GM23248 (cell line): ENCODE measurements at regions not wholly inside any gene's neighbourhood (a gene's known extent, or its start where the extent isn't known, plus 50 kb on each side); places are given as distances from the start of the nearest gene placed in this dataset.

Experiments
- DNase-seq: peaks from one replicate; pipeline ENCODE4 v3.0.0-alpha.2; 2015
- H2AFZ ChIP-seq: fragments of 200-600 bp; sonication (generic); 2 replicates; pipeline ENCODE4 v1.6.1; 2016; ENCODE audit warnings: antibody characterized with exemption
- H3F3A ChIP-seq: fragments of 200-600 bp; sonication (generic); 2 replicates; pipeline ENCODE4 v1.6.1; 2016; ENCODE audit warnings: mild to moderate bottlenecking, antibody characterized with exemption, mixed run types; ENCODE audit not compliant: insufficient read depth
- H3K27ac ChIP-seq: fragments of 200-600 bp; sonication (generic); 2 replicates; pipeline ENCODE4 v1.5.1; 2016; ENCODE audit warnings: mild to moderate bottlenecking
- H3K27me3 ChIP-seq: fragments of 200-600 bp; sonication (generic); replicated peaks from 2 replicates; pipeline ENCODE4 v1.6.1; 2016; ENCODE audit warnings: mild to moderate bottlenecking; ENCODE audit not compliant: insufficient read depth
- H3K36me3 ChIP-seq: fragments of 200-600 bp; sonication (generic); 2 replicates; pipeline ENCODE4 v1.6.1; 2016; ENCODE audit warnings: low read depth, mild to moderate bottlenecking
- H3K4me1 ChIP-seq: fragments of 200-600 bp; sonication (generic); 2 replicates; pipeline ENCODE4 v1.6.1; 2016; ENCODE audit warnings: mild to moderate bottlenecking; ENCODE audit not compliant: insufficient read depth
- H3K4me2 ChIP-seq: fragments of 200-600 bp; sonication (generic); one replicate; pipeline ENCODE4 v1.6.1; 2016; ENCODE audit warnings: mild to moderate bottlenecking; ENCODE audit not compliant: unreplicated experiment
- H3K4me3 ChIP-seq: fragments of 200-600 bp; sonication (generic); 2 replicates; pipeline ENCODE4 v1.5.1; 2016; ENCODE audit warnings: mild to moderate bottlenecking
- H3K79me2 ChIP-seq: fragments of 200-600 bp; sonication (generic); 2 replicates; pipeline ENCODE4 v1.6.1; 2016; ENCODE audit warnings: mild to moderate bottlenecking; ENCODE audit not compliant: insufficient read depth
- H3K9ac ChIP-seq: fragments of 200-600 bp; sonication (generic); 2 replicates; pipeline ENCODE4 v1.6.1; 2016; ENCODE audit warnings: mild to moderate bottlenecking
- H3K9me2 ChIP-seq: fragments of 200-600 bp; sonication (generic); 2 replicates; pipeline ENCODE4 v1.6.1; 2016; ENCODE audit warnings: mixed run types, mild to moderate bottlenecking, moderate library complexity; ENCODE audit not compliant: insufficient read depth
- H3K9me3 ChIP-seq: fragments of 200-600 bp; sonication (generic); one replicate; pipeline ENCODE4 v1.6.1; 2017; ENCODE audit warnings: low read depth
- H4K20me1 ChIP-seq: fragments of 200-600 bp; sonication (generic); 2 replicates; pipeline ENCODE4 v1.6.0; 2016; ENCODE audit not compliant: insufficient read depth
- EZH2 ChIP-seq: fragments of 200-600 bp; sonication (generic); IDR thresholded peaks from 2 replicates; pipeline ENCODE4 v1.6.1; 2018; ENCODE audit warnings: antibody characterized with exemption, mild to moderate bottlenecking; ENCODE audit not compliant: insufficient read depth, poor library complexity, severe bottlenecking
- EZH2phosphoT487 ChIP-seq: fragments of 200-600 bp; sonication (generic); IDR thresholded peaks from 2 replicates; pipeline ENCODE4 v1.6.1; 2018; ENCODE audit warnings: antibody characterized with exemption, moderate library complexity, mild to moderate bottlenecking, low read depth; ENCODE audit not compliant: insufficient read depth
- WGBS, 2 experiments: methylation state at CpG; one replicate each; pipeline ENCODE4 v1.1.6; 2015 to 2017; ENCODE audit warnings: low lambda C conversion rate in 2 of 2, low coverage in 1 of 2; ENCODE audit errors: missing lambda C conversion rate in 2 of 2; 5-methylcytosine and 5-hydroxymethylcytosine counted together
- in situ Hi-C: fragments of 300-500 bp; cut with MboI; formaldehyde crosslinking; loops from 2 replicates; pipeline ENCODE4 v1.15.0; 2020

DNA sequence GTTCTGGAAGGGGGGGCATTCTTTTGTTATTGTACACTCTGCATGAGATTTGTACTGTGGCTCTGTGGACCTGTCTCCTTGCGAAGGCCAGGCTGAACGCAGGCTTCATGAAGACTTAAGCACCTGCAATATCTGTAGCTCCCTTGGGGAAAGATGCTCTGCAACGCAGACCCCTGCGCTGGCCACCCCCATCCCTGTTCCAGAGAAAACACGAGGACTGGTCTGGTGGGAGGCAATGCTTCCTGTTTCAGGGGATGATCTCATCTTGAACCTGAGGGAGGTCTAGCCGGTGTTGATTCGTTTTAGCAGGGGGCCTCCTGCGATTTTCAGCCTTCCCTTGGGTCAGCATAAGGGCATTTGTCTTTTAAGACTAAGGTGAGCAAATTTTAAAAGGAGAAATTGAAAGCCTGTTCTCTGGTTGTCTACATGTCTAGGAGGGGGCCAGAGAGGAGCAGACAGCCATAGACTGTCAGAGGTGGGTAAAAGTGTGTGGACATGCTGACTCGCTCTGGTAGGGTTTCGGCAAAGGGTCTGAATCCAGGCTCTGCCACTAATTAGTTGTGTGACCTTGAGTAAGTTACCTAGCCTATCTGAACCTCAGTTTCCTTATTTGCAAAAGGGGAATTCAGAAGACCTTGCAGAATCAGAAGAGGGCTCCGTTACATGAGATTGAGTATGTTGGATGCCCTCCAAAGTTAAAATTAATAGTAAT, 80.9 kb upstream of the RASGRF1 start:
- no peaks in the 10 kb centered on the region for H3K79me2 ChIP-seq
- peaks cover 17% of the 10 kb centered on the region; the same call in 1 of the 2 replicates for H3K27me3 ChIP-seq
- no peak overlapping the region for H2AFZ ChIP-seq
- H3K4me2 ChIP-seq = no peak overlapping the region
- no peaks in the 10 kb centered on the region for H3F3A ChIP-seq
- no peak overlapping the region for H3K9ac ChIP-seq
- H3K36me3 ChIP-seq = no peaks in the 10 kb centered on the region
- TF ChIP-seq EZH2phosphoT487 (no peak), EZH2 (no peak)
- H3K9me2 ChIP-seq = no peaks in the 10 kb centered on the region
- DNase-seq = no peak
- H3K4me3 ChIP-seq = no peak overlapping the region
- H4K20me1 ChIP-seq = no peaks in the 10 kb centered on the region
- peaks cover 18% of the 10 kb centered on the region; the same call in 1 of the 2 replicates for H3K4me1 ChIP-seq
- H3K27ac ChIP-seq = no peak overlapping the region
- WGBS, 2 experiments = 69 to 70% methylated on average over 11 of the region's 11 CpGs
- H3K9me3 ChIP-seq = no peaks in the 10 kb centered on the region
- in situ Hi-C loops = no loop called here

GRCh38 chr15:79170256-79170664, 79.7 kb upstream of the RASGRF1 start:
- Histone ChIP-seq H3K4me3 (no peak overlapping the region), H3K9me3 (no peaks in the 10 kb centered on the region), H3K79me2 (no peaks in the 10 kb centered on the region), H3K9ac (peak overlapping the region; percentile 29; the same call in 1 of the 2 replicates), H3K36me3 (no peaks in the 10 kb centered on the region), H3K4me2 (peak overlapping the region; percentile 24), H2AFZ (no peak overlapping the region), H4K20me1 (no peaks in the 10 kb centered on the region), H3K27me3 (peaks cover 17% of the 10 kb centered on the region; the same call in 1 of the 2 replicates), H3F3A (no peaks in the 10 kb centered on the region), H3K27ac (0 out of 2 replicates have a peak overlapping the region, but pooled peaks have one; percentile 16), H3K4me1 (peaks cover 18% of the 10 kb centered on the region; the same call in 1 of the 2 replicates), H3K9me2 (no peaks in the 10 kb centered on the region)
- 13 to 16% methylated on average over 6 of the region's 6 CpGs for WGBS, 2 experiments
- DNase-seq = peak; percentile 74
- in situ Hi-C loops = no loop called here
- TF ChIP-seq EZH2phosphoT487 (no peak), EZH2 (no peak)

DNA sequence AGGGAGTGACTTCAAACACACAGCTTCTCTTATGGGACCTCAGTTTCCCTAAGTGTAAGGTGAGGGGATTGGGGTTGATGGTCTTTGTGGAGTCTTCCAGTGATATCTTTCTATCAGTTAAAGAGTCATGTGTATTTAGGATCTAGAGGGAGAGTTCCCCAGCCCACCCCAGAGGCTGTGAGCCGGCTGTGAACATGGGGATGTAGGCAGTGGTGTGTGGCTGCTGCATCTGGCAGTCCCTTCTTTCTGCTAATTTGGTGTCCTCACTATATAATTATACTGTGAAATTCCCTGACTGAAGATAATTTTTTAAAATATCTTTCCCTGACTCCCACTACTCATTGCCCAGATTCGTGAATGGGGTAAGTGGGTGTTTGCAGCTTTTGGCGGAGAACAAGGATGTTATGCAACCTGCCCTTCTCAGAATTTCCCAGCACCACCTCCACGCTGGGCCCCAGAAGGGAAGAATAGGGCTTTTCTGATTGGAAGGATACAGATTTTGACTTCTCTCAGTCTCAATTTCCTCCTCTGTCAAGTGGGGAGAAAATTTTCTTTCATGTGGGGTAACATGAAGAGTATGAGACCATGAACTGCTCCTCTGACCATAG, 79.0 kb upstream of the RASGRF1 start:
- in situ Hi-C loops = no loop called here
- peak overlapping the region; percentile 24 for H3K4me2 ChIP-seq
- H3K9ac ChIP-seq = peak overlapping the region; percentile 29; the same call in 1 of the 2 replicates

DNA sequence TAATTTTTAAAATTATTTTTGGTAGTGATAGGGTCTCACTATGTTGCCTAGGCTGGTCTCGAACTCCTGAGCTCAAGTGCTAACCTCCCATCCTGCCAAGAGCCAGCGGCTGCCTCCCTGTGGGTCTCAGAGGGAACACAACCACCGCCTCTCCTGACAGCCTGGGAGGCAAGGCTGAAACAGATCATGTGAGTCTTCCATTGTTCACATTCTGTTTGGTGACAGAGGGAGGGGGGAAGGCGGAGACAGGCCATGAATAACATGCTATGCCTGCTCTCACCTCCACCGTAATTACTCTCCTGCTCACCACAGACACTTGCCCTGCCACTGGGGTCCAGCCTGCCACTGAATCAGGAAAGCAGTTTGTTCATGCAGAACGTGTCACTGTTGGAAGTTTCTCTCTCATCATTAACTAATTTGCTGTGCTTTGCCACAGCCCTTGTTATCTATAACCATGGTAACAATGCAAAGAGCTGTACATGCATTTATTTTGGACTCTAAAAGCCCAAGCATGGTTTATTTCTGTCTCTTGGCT, 78.4 kb upstream of the RASGRF1 start:
- 12 to 20% methylated on average over 6 of the region's 6 CpGs for WGBS, 2 experiments
- H3K9me3 ChIP-seq = no peaks in the 10 kb centered on the region
- TF ChIP-seq EZH2 (no peak), EZH2phosphoT487 (no peak)
- no peak overlapping the region for H3K4me2 ChIP-seq
- H3K4me1 ChIP-seq = peaks cover 18% of the 10 kb centered on the region; the same call in 1 of the 2 replicates
- H3F3A ChIP-seq = no peaks in the 10 kb centered on the region
- H3K4me3 ChIP-seq = no peak overlapping the region
- H3K36me3 ChIP-seq = no peaks in the 10 kb centered on the region
- H3K27ac ChIP-seq = no peak overlapping the region
- DNase-seq = peak; percentile 62
- no peak overlapping the region for H2AFZ ChIP-seq
- H3K79me2 ChIP-seq = no peaks in the 10 kb centered on the region
- in situ Hi-C loops = no loop called here
- no peaks in the 10 kb centered on the region for H3K9me2 ChIP-seq
- peaks cover 15% of the 10 kb centered on the region; the same call in 1 of the 2 replicates for H3K27me3 ChIP-seq
- no peaks in the 10 kb centered on the region for H4K20me1 ChIP-seq
- no peak overlapping the region for H3K9ac ChIP-seq

More for the DNA sequence above, 79.0 kb upstream of the RASGRF1 start:
- WGBS, 2 experiments = 12 to 15% methylated on average over 4 of the region's 4 CpGs
- no peak overlapping the region for H3K4me3 ChIP-seq
- H3K27me3 ChIP-seq = peaks cover 17% of the 10 kb centered on the region; the same call in 1 of the 2 replicates
- no peaks in the 10 kb centered on the region for H3K9me3 ChIP-seq
- H3K79me2 ChIP-seq = no peaks in the 10 kb centered on the region
- peaks cover 18% of the 10 kb centered on the region; the same call in 1 of the 2 replicates for H3K4me1 ChIP-seq
- no peaks in the 10 kb centered on the region for H4K20me1 ChIP-seq
- DNase-seq = peak; percentile 36
- no peaks in the 10 kb centered on the region for H3F3A ChIP-seq
- TF ChIP-seq EZH2 (no peak), EZH2phosphoT487 (no peak)
- no peak overlapping the region for H2AFZ ChIP-seq
- no peaks in the 10 kb centered on the region for H3K9me2 ChIP-seq
- H3K27ac ChIP-seq = 0 out of 2 replicates have a peak overlapping the region, but pooled peaks have one; percentile 16
- no peaks in the 10 kb centered on the region for H3K36me3 ChIP-seq
